ENCODE measurements at regions not wholly inside any gene's neighbourhood (a gene's known extent, or its start where the extent isn't known, plus 50 kb on each side); places are given as distances from the start of the nearest gene placed in this dataset.

DNA sequence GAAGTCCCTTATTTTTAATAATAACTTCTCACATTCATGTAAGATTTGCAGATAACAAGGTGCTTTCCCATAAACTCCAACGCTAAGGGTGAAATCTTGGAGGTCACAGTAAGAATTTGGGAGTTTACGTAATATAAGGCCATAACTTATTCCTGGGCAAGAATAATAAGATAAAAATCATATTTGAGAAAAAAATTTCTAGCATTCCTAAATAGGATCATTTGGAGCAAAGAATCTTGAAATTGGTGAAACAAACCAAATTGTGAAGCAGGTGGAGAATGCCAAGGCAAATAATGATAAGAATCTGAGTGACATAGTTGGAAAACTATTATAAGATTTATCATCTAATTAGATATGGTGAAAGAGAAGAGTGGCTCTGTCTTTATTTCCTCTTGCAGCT is 50.4 kb upstream of the FGF16 start:
- ChIA-PET CTCF (ENCODE audit: low intra/inter-chr PET ratio, low total read pairs) (no interaction called here), POLR2A (no interaction called here)
- no peak overlapping the region for H3K27ac ChIP-seq (ENCODE audit: extremely low read length, insufficient read depth, low read length)
- no peak overlapping the region for H3K9ac ChIP-seq (ENCODE audit: insufficient read depth, low read depth, low read length)
- H3K4me3 ChIP-seq (replicated peaks in 1 of 3; ENCODE audit: insufficient read depth in 1 of 3, low read depth in 2 of 3, low read length in 3 of 3) = no peak overlapping the region
- H3K4me1 ChIP-seq (ENCODE audit: insufficient read depth, low read length) = no peaks in the 10 kb centered on the region
- intact Hi-C loops (cut with micrococcal nuclease; ENCODE audit: unreplicated experiment) = no loop called here
- no peaks in the 10 kb centered on the region for H3K36me3 ChIP-seq (replicated peaks in 1 of 2; ENCODE audit: control insufficient read depth in 1 of 2, insufficient read depth in 2 of 2, low read length in 2 of 2)
- 13% methylated on average over 2 of the region's 2 CpGs for WGBS (ENCODE audit: low lambda C conversion rate)
- no peak overlapping the region for H2AFZ ChIP-seq (ENCODE audit: low read length)
- no peaks in the 10 kb centered on the region for H4K20me1 ChIP-seq (ENCODE audit: insufficient read depth, low read length)
- no peak overlapping the region for H3K4me2 ChIP-seq (ENCODE audit: low read depth, low read length)
- no peak for DNase-seq (ENCODE audit: low spot score)
- in situ Hi-C loops (cut with HindIII; ENCODE audit: extremely low pct_ligation_motif_present, low pct_unique_long_range_greater_than_20kb) = no loop called here
- no peaks in the 10 kb centered on the region for H3K27me3 ChIP-seq (ENCODE audit: control insufficient read depth in 1 of 2, insufficient read depth in 2 of 2, low read length in 2 of 2)
- H3K9me3 ChIP-seq (ENCODE audit: low read length) = no peaks in the 10 kb centered on the region
- no peaks in the 10 kb centered on the region for H3K79me2 ChIP-seq (ENCODE audit: insufficient read depth, low read length)
- FAIRE-seq = no peak
- ATAC-seq = no peak
- no TSS peak for BruUV-seq (replicated peaks)
- TF ChIP-seq HHEX (CRISPR knock-in tag; IDR thresholded peaks at IDR 0.05) = no peak
- no peak for TF ChIP-seq MAZ (IDR thresholded peaks at IDR 0.05; ENCODE audit: borderline replicate concordance, low read depth, low read length)
- TF ChIP-seq MAZ (CRISPR knock-in tag; IDR thresholded peaks at IDR 0.05; ENCODE audit: low read depth) = no peak
- no peak for TF ChIP-seq SETDB1 (CRISPR knock-in tag; IDR thresholded peaks at IDR 0.05; ENCODE audit: borderline replicate concordance)
- TF ChIP-seq SP4 (CRISPR knock-in tag; IDR thresholded peaks at IDR 0.05) = no peak
- TF ChIP-seq, protein P1, sequence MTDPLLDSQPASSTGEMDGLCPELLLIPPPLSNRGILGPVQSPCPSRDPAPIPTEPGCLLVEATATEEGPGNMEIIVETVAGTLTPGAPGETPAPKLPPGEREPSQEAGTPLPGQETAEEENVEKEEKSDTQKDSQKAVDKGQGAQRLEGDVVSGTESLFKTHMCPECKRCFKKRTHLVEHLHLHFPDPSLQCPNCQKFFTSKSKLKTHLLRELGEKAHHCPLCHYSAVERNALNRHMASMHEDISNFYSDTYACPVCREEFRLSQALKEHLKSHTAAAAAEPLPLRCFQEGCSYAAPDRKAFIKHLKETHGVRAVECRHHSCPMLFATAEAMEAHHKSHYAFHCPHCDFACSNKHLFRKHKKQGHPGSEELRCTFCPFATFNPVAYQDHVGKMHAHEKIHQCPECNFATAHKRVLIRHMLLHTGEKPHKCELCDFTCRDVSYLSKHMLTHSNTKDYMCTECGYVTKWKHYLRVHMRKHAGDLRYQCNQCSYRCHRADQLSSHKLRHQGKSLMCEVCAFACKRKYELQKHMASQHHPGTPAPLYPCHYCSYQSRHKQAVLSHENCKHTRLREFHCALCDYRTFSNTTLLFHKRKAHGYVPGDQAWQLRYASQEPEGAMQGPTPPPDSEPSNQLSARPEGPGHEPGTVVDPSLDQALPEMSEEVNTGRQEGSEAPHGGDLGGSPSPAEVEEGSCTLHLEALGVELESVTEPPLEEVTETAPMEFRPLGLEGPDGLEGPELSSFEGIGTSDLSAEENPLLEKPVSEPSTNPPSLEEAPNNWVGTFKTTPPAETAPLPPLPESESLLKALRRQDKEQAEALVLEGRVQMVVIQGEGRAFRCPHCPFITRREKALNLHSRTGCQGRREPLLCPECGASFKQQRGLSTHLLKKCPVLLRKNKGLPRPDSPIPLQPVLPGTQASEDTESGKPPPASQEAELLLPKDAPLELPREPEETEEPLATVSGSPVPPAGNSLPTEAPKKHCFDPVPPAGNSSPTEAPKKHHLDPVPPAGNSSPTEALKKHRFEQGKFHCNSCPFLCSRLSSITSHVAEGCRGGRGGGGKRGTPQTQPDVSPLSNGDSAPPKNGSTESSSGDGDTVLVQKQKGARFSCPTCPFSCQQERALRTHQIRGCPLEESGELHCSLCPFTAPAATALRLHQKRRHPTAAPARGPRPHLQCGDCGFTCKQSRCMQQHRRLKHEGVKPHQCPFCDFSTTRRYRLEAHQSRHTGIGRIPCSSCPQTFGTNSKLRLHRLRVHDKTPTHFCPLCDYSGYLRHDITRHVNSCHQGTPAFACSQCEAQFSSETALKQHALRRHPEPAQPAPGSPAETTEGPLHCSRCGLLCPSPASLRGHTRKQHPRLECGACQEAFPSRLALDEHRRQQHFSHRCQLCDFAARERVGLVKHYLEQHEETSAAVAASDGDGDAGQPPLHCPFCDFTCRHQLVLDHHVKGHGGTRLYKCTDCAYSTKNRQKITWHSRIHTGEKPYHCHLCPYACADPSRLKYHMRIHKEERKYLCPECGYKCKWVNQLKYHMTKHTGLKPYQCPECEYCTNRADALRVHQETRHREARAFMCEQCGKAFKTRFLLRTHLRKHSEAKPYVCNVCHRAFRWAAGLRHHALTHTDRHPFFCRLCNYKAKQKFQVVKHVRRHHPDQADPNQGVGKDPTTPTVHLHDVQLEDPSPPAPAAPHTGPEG (CRISPR knock-in tag; IDR thresholded peaks at IDR 0.05) = no peak
- TF ChIP-seq CENPT (CRISPR knock-in tag; IDR thresholded peaks at IDR 0.05; ENCODE audit: low read depth) = no peak
- no peak for TF ChIP-seq MED8 (CRISPR knock-in tag; IDR thresholded peaks at IDR 0.05; ENCODE audit: insufficient replicate concordance)
- TF ChIP-seq ZNF253 (CRISPR knock-in tag; IDR thresholded peaks at IDR 0.05; ENCODE audit: borderline replicate concordance) = no peak
- TF ChIP-seq, protein P2, sequence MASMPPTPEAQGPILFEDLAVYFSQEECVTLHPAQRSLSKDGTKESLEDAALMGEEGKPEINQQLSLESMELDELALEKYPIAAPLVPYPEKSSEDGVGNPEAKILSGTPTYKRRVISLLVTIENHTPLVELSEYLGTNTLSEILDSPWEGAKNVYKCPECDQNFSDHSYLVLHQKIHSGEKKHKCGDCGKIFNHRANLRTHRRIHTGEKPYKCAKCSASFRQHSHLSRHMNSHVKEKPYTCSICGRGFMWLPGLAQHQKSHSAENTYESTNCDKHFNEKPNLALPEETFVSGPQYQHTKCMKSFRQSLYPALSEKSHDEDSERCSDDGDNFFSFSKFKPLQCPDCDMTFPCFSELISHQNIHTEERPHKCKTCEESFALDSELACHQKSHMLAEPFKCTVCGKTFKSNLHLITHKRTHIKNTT (CRISPR knock-in tag; IDR thresholded peaks at IDR 0.05) = no peak
- no peak for TF ChIP-seq PCBP2 (optimal IDR thresholded peaks at IDR 0.05; ENCODE audit: low read depth, low read length, poor library complexity, severe bottlenecking)
- TF ChIP-seq, protein P3, sequence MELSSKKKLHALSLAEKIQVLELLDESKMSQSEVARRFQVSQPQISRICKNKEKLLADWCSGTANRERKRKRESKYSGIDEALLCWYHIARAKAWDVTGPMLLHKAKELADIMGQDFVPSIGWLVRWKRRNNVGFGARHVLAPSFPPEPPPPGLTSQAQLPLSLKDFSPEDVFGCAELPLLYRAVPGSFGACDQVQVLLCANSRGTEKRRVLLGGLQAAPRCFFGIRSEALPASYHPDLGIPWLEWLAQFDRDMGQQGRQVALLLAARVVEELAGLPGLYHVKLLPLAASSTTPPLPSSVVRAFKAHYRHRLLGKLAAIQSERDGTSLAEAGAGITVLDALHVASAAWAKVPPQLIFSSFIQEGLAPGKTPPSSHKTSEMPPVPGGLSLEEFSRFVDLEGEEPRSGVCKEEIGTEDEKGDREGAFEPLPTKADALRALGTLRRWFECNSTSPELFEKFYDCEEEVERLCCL (CRISPR knock-in tag; IDR thresholded peaks at IDR 0.05; ENCODE audit: borderline replicate concordance) = no peak
- no peak for TF ChIP-seq ZBTB20 (CRISPR knock-in tag; IDR thresholded peaks at IDR 0.05; ENCODE audit: borderline replicate concordance, low read depth)
- no peak for TF ChIP-seq ZNF30 (CRISPR knock-in tag; IDR thresholded peaks at IDR 0.05)
- no peak for TF ChIP-seq NFKBIZ (CRISPR knock-in tag; IDR thresholded peaks at IDR 0.05)
- TF ChIP-seq SRF (IDR thresholded peaks at IDR 0.05; ENCODE audit: low read depth, low read length) = no peak
- no peak for TF ChIP-seq PHB2 (IDR thresholded peaks at IDR 0.05; ENCODE audit: partially characterized antibody)
- TF ChIP-seq HES4 (CRISPR knock-in tag; IDR thresholded peaks at IDR 0.05; ENCODE audit: borderline replicate concordance) = no peak
